Stimulated activated CD4-positive, alpha-beta T cell treated with anti-CD3 and anti-CD28 coated beads, TNF-alpha, amount 100 ng/mL, for 24 hours (primary cell): ENCODE measurements at regions not wholly inside any gene's neighbourhood (a gene's known extent, or its start where the extent isn't known, plus 50 kb on each side); places are given as distances from the start of the nearest gene placed in this dataset.

Source experiments
- DNase-seq, 3 experiments: peaks; one replicate each; pipeline ENCODE4 v3.0.0-alpha.2; 2020; ENCODE audit warnings: low read depth in 3 of 3

DNA sequence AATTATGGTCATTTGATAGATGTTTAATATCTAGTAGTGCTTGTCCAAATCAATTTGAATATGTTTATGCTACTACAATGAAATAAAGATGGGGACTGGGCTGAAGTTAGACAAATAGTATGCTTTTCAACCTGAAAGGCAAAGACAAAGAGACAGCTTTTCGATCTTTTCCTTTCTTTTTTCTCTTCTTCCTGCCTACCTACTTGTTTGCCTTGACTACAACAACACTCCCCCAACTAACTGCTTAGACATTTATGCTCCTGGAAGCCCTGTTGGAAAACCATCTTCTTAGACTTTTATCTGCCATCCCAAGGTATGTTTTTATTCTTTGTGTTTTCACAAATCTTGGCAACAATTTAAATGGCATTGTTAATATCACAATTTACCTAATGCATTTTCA is 374.4 kb upstream of the DDI1 start:
- DNase-seq, result no peak

DNA sequence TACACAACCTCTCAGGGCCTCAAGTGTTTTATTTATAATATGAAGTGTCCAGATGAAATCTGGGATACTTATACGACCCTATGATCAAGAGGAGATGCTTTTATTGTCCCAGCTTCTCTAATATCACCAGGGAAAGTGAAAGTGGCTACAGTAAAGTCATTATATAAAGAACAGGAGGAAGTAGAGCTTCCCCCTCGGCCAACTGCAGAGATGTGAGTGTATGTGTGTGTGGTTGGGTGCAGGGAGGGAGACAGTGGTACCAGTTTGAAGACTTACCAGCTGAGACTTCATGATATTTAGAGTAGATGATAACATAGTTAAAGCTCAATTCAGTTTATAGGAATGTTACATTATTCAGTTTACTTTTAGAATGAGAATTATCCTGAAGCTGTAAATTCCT is 373.6 kb upstream of the DDI1 start:
- DNase-seq, result no peak

DNA sequence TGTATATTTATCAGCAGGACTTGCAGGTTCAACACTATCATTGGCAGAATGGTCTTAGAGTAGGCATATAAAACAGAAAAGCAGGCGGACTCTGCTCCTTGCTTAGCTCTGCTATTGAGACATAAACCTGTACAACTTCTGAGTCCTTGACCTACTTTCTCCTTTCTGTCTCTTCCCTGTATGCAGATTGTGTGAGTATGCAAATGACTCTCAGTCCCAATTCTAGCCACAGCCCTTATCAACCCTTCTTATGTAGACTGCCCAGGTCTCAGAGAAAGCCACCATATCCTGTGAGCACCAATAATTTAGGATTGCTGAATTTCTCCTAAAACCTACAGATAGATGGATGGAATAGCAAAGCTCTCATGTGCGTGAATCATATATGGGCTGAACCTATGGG is 367.6 kb upstream of the DDI1 start:
- DNase-seq, result no peak

DNA sequence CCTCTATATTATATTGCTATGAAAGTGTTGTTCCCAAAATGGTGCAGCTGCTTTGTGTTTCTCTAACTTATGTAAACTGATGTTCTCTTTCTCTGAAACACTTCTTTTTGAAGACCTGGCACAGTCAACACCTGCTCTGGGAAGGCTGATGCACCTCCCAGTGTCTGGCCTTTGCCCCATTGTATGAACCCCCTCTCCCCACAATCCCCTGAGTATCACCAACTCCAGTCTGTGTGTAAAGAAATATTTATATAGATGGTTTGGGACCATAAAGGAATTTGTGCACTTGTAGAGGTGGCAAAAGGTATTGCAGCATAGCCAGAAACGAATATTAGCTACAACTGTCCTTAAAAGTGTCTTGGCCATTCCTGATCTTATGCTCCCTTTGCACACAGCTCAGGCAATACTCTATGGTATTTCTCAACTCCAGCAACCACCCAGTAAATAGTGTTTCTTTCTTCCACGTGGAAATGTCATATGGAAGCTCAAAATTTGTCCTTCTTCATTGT is 365.2 kb upstream of the DDI1 start:
- no peak for DNase-seq

DNA sequence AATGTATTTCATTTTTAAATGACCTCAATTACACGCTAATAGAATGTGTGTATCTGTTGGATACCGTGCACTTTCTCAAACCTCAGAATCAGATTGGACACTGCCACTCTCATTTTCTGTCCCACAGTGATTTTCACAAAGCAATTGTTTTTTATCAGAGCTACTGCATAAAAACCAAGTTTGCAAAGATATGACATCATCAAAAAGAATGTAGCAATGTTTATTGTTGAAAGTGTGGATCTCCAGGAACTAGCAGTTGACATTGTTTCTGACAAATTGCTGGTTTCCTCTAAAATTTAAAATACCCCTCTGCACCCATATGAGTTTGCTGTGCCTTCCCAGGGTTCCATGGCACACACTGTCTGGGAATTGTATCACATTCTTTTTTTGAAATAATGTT is 362.7 kb upstream of the DDI1 start:
- DNase-seq, result no peak

DNA sequence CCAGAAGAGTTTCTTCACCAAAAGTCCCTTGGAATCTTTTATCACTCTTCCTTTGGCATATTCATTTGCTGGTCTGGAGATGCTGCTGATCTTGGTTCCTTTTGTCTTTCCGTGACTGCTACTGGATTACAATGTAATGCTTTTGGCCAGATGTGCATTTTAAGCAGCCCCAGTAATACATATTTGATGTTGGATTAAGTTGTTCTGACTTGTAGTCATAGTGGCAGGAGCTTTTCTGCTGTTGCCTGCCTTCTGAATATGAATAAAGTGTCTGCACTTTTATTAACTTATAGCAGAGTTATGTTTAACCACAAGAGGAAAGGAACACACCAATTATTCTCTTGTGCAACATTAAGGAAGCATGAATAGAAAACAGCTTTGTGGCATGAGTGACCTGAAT is 360.0 kb upstream of the DDI1 start:
- DNase-seq, result no peak

DNA sequence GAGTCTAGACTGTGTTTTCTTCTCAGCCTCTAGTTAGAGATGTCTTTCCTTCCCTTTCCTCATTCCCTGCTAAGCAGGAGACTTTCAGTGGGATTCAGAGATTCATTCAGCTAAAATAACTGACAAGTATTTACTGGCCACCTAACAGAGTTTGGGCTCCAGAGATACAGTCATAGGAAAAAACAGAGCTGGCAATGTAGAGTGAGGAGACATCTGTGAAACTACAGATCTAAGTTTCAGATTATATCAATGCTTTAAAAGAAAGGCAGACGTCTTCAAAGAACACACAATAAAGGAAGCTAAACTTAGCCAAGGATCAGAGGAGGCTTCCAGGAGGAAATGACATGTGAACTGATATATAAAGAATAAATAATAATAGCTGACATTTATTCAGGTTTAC is 355.6 kb upstream of the DDI1 start:
- no peak for DNase-seq

DNA sequence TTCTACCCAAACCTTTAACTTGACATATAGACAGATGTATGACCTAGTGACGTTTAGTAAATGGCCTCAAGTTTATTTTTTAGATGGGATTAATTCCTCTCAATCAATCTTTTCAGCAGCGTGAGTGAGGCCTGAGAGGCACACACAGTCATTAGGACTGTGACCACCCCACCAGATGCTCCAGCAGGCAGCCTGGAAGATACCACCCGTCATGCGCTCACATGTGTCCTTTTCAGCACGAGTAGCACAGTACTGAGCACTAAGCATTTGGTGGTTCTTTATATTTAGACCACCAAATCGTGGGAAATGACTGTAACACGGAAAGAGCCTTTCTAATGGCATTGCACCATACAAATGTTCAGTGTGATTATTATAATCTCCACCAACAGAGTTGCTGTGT is 354.6 kb upstream of the DDI1 start:
- no peak for DNase-seq

DNA sequence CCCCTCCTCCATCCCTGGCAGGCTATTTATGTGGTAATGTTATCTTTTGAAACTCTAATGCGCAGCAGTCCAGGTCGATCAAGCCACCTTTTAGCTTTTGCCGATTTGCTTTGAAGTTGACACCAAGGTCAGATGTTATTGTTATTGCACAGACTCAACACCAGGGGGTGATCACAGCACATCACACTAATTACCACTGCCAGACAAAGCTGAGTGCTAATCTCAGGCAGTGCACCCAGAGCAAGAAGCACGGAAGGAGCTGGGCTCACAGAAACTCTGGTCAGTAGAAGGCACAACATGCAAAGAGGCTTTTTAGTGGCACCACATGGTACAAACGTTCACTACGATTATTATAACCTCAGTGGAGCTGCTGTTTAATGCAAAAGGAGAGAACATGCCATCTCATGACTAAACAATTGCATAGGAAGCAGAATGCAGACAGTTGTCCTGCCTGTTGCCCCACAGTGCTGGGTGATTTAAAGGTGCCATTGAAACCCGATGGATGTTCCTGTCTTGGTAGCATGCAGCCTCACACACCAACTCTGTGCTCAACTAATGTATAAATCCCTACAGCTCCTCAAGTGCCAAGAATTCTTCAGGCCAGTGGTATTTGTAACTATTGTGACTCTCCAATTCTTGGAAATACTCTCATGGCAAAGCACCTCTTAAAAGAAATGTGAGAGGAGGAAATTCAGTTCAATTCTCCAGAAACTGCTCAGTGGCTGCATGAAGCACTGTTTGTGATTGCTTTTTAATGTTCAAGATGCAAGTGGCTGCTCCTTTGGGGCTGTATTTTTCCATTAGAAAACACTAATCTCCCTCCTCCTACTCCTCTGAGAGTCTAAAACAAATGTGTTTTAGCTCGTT is 353.9 kb upstream of the DDI1 start:
- DNase-seq, result peak in 1 of 3 experiments; percentile 13

DNA sequence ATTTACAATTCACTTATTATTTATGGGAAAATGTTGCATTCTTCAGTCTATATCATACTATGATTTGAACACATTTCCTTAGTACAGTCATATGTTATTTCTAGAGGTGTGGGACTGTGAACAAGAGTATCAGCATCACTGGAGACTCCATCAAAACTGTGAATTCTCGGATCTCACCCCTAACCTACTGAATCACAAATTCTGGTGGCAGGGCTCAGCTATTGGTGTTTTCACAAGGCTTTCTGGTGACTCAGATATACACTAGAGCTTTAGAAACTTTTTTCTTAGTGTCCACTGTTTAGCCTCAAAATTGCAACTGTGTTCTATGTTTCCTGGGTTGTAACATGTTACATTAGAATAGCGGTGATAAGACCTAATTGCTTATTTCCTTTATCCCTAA is 352.9 kb upstream of the DDI1 start:
- no peak for DNase-seq

DNA sequence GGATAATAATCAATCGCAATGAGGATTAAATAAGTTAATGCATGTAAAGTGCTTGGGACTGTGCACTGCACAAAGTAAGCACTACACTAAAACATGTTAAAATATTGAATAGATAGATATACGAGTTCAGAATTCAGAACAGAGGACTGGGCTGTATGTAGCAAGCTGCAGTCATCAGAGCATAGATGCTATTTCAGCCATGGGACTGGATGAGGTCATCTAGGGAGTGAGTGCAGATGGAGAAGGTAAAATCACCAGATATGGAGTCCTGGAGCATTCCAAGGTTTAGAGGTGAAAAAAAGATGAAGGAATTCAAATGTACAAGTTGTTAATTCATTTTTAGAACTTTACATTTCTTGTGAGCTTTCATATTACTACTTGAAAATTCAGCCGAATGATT is 347.5 kb upstream of the DDI1 start:
- DNase-seq, result no peak

DNA sequence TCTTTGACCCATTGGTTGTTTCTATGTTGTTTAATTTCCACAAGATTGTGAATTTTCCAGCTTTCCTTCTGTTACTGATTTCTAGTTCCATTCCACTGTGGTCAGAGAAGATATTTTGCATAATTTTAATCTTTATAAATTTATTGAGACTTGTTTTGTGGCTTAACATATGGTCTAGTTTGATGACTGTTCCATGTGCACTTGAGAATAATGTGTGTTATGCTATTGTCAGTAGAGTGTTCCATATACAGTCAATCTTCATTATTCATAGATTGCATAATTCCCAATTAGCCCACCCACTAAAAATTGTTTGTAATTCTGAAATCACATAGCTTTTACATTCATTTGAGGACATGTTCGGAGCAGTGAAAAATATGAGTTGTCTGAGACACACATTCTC is 346.1 kb upstream of the DDI1 start:
- DNase-seq, result no peak

DNA sequence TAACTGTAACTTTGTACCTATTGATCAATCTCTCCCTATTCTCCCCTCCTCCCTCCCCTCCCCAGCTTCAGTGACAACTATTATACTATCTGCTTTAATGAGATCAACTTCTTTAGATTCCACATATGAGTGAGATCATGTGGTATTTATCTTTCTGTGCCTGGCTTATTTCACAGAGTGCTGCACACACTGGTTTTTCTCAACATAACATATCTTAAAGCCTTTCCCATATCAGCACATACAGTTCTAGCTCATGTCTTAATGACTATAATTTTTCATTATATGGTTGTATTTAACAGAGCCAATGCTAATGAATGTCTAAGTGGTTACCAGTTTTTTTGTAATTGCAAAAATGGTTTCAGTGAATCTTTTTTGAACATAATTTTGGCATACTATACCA is 340.3 kb upstream of the DDI1 start:
- no peak for DNase-seq

DNA sequence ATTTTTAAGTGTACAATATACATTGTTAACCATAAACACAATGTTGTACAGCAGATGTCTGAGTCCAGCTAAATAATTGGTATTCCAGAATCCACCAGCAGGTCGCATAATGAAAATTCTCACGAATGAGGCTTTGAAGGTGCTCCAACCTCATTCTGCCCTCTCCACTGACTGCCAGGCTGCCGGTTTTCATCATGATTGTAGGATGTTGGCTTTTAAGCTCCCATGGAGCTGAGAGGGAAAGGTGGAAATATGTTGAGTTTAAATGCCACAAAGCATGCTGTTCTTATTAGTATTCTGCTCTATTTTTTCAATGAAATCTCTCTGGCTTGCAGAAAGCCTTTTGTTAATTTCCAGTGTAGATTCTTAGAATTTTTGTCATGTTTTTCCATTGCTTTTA is 337.2 kb upstream of the DDI1 start:
- DNase-seq, result no peak

DNA sequence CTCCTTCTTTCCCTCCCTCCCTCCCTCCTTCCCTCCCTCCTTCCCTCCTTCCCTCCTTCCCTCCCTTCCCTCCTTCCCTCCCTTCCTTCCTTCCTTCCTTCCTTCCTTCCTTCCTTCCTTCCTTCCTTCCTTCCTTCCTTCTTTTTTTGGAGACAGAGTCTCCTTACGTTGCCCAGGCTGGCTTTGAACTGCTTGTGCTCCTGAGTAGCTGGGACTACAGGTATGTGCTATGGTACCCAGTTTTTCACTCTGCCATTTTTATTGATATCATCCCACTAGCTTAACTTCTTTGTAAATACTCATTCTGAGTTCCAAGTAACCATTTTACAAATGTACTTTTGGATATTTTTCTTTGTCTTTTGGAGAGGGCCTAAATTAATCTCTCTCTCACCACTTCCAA is 336.8 kb upstream of the DDI1 start:
- no peak for DNase-seq

DNA sequence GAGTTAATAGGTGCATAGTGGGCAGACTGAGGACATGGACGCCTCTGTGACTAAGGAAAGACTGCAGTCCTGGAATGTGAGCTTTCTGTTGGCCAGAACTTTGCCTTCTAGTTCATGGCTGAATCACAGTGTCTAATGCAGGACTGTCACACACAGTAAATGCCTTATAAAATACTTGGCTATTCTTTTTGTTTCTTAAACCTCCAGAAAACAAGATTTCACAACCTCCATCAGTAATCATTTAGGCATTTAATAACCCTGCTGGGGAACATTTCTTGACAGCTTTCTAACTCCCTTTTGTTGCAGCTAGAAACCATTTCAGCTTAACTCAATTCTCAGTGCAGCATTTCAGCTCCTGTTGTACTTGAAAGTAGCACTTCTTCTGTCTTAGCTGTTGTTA is 335.8 kb upstream of the DDI1 start:
- no peak for DNase-seq

DNA sequence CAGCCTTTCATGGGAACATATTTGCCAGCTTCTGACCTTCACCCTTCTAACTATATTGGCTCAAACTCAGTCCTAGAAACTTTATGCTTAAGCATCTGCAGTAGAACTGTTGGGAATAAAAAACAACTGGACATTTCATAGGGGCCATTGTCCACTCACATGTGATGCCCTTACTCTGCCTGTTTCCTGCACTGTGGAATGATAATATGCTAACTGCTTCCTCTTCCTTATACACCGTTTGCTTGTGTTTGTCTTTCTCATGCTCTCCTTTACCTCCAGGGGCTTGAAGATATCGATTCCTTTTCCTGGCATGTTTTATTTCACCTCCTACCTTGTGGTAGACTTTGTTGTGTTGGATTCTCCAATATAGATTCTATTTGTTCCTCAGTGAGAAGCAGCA is 333.0 kb upstream of the DDI1 start:
- no peak for DNase-seq

DNA sequence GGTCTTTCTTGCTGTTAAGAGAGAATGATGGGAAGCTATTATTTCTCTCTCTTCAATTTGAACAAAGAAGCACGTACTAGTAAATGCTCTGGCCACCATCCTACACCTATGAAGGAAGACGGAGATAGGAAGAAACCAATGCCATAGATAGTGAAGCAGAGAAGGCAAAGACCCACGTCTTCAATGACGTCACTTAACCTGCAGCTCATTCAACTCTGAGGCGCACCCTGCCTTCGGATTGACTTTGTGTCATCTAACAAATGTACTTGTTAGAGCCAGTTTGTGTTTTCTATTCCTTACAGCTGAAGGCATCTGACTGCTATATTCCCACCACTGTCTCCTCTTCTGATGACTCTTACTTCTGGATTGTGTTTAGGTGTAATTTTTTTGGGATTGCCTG is 332.5 kb upstream of the DDI1 start:
- DNase-seq, result no peak

DNA sequence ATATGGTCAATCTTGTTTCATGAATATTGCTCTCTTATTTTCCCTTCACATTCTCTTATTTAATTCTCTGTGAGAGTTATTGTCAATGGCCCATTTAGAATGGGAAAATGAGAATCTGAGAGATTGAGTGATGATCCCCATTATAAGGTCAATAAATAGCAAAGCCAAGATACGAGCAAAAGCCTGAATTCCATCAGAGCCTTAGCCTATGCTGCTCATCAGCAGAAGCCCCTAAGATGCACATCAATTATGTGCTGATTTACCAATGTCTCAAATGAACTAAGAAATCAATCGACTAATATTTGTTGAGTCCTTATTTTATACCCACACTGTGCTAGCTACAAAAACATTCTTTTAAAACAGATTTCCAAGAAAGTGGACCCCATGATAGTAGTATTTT is 330.8 kb upstream of the DDI1 start:
- DNase-seq, result no peak

DNA sequence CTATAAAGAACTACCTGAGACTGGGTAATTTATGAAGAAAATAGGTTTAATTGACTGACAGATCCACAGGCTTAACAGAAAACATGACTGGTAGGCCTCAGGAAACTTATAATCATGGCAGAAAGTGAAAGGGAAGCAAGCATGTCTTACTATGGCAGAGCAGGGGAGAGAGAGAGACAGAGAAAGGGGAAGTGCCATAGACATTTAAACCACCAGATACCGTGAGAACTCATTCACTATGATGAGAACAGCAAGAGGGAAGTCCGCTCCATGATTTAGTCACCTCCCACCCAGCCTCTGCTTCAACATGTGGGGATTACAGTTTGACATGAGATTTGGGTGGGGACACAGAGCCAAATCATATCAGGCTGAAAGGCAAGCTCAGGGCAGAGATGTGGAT is 327.1 kb upstream of the DDI1 start:
- no peak for DNase-seq

DNA sequence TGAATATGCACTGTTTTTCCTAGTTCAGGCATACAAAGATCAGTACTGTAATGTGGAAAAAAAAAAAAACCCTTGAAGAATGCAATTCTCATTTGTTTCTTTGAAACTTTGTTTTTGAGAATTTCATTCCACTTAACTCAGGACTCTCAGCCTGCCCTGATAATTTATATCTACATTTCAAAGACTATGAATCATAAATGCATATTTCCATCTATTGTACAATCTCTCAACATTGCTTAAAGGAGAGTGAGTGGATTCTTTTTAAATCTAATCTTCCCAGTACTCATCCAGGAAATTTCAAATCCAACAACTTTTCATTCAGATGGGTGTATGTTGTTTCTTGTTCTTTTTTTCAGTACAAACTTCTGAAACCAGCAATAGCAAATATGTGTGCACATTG is 322.2 kb upstream of the DDI1 start:
- no peak for DNase-seq

DNA sequence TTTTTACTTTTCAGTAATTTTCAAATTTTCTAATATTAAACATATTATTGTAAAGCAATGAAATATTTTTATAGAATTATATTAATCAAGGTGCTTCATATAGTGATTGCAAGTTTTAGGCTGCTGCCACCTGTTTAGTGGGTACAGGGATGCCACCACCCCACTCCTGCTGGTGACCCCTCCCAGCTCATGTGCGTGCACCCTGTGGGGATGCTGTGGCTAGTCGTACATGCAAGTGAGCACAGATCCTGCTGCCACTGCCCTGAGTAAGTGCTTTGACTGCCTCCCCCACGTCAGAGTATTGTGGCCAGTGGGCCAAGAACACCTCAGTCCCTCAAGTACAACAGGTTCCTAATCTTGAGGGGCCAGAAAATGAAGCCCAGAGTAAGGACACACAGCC is 320.1 kb upstream of the DDI1 start:
- DNase-seq, result no peak

DNA sequence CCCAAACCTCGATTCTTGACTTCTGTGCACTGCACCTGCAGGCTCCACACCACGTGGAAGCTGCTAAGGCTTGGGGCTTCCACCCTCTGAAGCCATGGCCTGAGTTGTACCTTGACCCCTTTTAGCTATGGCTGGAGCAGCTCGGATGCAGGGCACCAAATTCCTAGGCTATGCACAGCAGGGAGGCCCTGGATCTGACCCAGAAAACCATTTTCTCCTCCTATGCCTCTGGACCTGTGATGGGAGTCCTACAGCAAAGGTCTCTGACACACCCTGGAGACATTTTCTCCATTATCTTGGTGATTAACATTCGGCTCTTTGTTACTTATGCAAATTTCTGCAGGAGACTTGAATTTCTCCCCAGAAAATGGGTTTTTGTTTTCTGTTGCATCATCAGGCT is 309.2 kb upstream of the DDI1 start:
- DNase-seq, result no peak

DNA sequence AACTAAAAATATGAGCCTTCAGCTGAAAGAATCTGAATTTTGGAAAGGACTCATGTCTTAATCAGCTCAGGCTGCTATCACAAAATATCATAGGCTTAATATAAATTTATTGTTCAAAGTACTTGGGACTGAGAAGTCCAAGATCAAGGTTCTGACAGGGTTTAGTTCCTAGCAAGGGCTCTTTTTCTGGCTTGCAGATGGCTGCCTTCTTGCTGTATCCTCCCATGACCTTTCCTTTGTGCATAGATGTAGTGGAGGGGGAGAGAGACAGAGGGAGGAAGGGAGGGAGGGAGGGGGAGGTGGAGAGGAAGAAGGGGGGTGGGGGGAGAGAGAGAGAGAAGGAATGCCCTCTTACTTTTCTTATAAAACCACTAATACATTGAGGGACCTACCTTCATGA is 306.8 kb upstream of the DDI1 start:
- DNase-seq, result no peak
